ENCODE measurements at regions not wholly inside any gene's neighbourhood (a gene's known extent, or its start where the extent isn't known, plus 50 kb on each side); places are given as distances from the start of the nearest gene placed in this dataset.
"Not testable (repeated sequence)": the region's sequence is repeated elsewhere in the genome, so short reads cannot be mapped to it uniquely, and the experiment has no call there.

DNA sequence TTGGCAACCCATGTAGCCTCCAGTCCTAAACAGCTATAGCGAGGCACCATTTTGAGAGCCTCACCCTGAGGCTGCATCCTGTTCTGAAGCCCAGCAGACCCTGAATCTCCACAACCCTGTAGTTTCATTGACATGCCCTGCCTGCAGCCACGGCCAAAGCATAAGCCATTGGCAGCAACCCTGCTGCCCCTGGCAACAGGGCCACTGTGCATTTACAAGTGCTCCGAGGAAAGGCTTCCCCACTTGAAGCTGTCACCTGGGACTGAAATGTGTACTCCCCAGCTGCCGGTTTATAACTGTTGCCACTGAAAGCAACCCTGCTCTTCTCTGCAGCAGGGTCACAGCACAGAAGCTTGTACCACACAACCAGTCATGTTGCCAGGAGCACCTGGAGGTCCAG is 124.2 kb upstream of the OLFM3 start:
- no peak overlapping the region for H3K4me3 Mint-ChIP-seq
- DNase-seq: no peak
- H3K27me3 Mint-ChIP-seq (ENCODE audit: insufficient read depth): peaks cover 1% of the 10 kb centered on the region; the same call in 1 of the 2 replicates
- no peaks in the 10 kb centered on the region for H3K36me3 Mint-ChIP-seq (ENCODE audit: low read depth)
- no peaks in the 10 kb centered on the region for H3K4me1 Mint-ChIP-seq (ENCODE audit: low read depth)
- TF ChIP-seq CTCF (IDR thresholded peaks at IDR 0.05): no peak
- peaks cover 18% of the 10 kb centered on the region for H3K9me3 Mint-ChIP-seq
- no peak overlapping the region for H3K27ac Mint-ChIP-seq

DNA sequence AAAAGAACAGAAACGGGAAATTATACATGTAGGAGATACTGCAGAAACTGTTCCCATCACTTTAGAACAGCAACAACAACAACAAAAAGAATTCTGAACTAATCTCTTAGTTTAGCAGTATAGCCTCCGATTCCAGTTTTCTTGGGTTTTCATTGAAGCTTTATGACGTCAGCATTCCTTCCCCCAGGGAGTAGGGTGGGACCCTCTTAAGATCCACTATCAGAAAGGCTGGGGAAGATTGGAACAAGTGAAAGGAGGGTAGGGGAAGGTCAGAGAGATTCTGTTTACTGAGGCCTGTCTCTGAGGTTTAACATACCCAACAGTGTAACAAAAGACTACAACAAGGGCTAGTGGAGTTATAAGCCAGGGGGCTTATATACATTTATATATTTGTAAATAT is 121.4 kb upstream of the OLFM3 start:
- Mint-ChIP-seq H3K4me1 (ENCODE audit: low read depth) (no peaks in the 10 kb centered on the region), H3K27me3 (ENCODE audit: insufficient read depth) (peaks cover 1% of the 10 kb centered on the region; the same call in 1 of the 2 replicates), H3K27ac (no peak overlapping the region), H3K9me3 (peaks cover 20% of the 10 kb centered on the region), H3K4me3 (no peak overlapping the region), H3K36me3 (ENCODE audit: low read depth) (no peaks in the 10 kb centered on the region)
- TF ChIP-seq CTCF (IDR thresholded peaks at IDR 0.05): no peak
- no peak for DNase-seq

- no peak overlapping the region for H3K27ac Mint-ChIP-seq
- no peak for TF ChIP-seq CTCF (IDR thresholded peaks at IDR 0.05)
- no peak overlapping the region for H3K4me3 Mint-ChIP-seq
- no peaks in the 10 kb centered on the region for H3K4me1 Mint-ChIP-seq (ENCODE audit: low read depth)
- peaks cover 1% of the 10 kb centered on the region; the same call in 1 of the 2 replicates for H3K27me3 Mint-ChIP-seq (ENCODE audit: insufficient read depth)
- DNase-seq: no peak
- peaks cover 34% of the 10 kb centered on the region for H3K9me3 Mint-ChIP-seq
- H3K36me3 Mint-ChIP-seq (ENCODE audit: low read depth): no peaks in the 10 kb centered on the region
Measured at GRCh38 chr1:102110586-102110985, 113.9 kb upstream of the OLFM3 start.

DNA sequence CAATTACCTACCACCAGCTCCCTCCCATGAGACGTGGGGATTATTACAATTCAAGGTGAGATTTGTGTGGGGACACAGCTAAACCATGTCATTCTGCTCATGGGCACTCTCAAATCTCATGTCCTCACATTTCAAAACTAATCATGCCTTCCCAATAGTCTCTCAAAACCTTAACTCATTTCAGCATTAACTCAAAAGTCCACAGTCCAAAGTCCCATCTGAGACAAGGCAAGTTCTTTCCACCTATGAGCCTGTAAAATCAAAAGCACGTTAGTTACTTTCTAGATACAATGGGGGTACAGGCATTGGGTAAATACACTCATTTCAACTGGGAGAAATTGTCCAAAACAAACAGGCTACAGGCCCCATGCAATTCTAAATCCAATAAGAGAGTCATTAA is 112.8 kb upstream of the OLFM3 start:
- not testable (repeated sequence) for H3K27ac Mint-ChIP-seq; H3K4me1 Mint-ChIP-seq (ENCODE audit: low read depth); H3K27me3 Mint-ChIP-seq (ENCODE audit: insufficient read depth); DNase-seq; H3K36me3 Mint-ChIP-seq (ENCODE audit: low read depth); H3K4me3 Mint-ChIP-seq
- peaks cover 34% of the 10 kb centered on the region for H3K9me3 Mint-ChIP-seq

DNA sequence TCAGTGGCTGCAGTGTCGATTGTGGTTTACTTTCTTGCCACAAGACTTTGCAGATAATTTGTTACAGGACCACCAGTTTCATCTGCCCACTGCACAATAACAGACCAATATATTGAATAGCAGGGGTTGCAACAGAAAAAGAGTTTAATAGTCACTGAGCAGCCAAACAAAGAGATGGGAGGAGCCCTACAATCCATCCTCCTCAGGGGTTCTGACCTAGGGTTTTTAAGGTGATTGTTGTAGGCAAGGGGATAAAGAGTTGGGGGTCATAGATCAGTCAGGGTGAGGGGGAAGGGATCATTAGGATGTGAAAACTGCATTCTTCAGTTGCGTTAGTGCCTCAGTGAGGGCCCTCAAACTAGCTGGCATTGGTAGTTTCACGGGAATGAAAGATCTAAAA is 110.7 kb upstream of the OLFM3 start:
- DNase-seq: no peak
- peaks cover 30% of the 10 kb centered on the region for H3K9me3 Mint-ChIP-seq
- no peak overlapping the region for H3K4me3 Mint-ChIP-seq
- no peaks in the 10 kb centered on the region for H3K36me3 Mint-ChIP-seq (ENCODE audit: low read depth)
- no peak overlapping the region for H3K27ac Mint-ChIP-seq
- no peaks in the 10 kb centered on the region for H3K4me1 Mint-ChIP-seq (ENCODE audit: low read depth)
- TF ChIP-seq CTCF (IDR thresholded peaks at IDR 0.05): no peak
- no peaks in the 10 kb centered on the region for H3K27me3 Mint-ChIP-seq (ENCODE audit: insufficient read depth)

DNA sequence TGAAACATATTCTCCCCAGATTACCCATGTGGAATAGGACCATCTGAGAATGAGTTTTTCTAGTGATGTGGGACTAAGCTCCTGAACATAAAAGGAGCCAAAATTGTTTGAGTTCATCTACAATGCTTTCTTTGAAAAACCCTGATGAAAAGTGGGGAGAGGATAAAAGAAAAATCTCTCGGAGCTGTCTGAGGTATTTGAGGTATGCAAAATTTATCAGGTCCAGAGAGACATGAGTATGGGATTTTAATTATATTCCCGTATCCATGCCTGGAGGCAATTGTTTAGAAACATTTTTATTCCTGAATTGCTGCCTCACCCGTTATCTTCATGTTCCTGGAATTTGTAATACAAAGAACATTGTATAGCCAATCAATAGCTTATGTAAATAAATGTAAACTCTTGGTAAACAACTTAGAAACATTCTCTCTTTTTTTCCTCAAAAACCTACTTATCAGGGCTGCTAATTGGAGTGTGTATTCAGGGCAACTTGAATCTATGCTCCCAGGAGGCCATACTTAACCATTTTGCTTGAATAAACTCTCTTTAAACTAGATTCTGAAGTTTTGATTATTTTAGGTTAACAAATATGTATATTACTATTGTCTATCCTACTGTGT is 109.3 kb upstream of the OLFM3 start:
- peaks cover 33% of the 10 kb centered on the region for H3K9me3 Mint-ChIP-seq
- no peak for TF ChIP-seq CTCF (IDR thresholded peaks at IDR 0.05)
- no peaks in the 10 kb centered on the region for H3K36me3 Mint-ChIP-seq (ENCODE audit: low read depth)
- H3K4me3 Mint-ChIP-seq: no peak overlapping the region
- no peak overlapping the region for H3K27ac Mint-ChIP-seq
- no peaks in the 10 kb centered on the region for H3K27me3 Mint-ChIP-seq (ENCODE audit: insufficient read depth)
- no peaks in the 10 kb centered on the region for H3K4me1 Mint-ChIP-seq (ENCODE audit: low read depth)
- DNase-seq: no peak
